Epidermal melanocyte (primary cell): ENCODE measurements at regions not wholly inside any gene's neighbourhood (a gene's known extent, or its start where the extent isn't known, plus 50 kb on each side); places are given as distances from the start of the nearest gene placed in this dataset.
"Not testable (repeated sequence)": the region's sequence is repeated elsewhere in the genome, so short reads cannot be mapped to it uniquely, and the experiment has no call there.

ENCODE experiments used
- DNase-seq: peaks from one replicate; pipeline ENCODE4 v3.0.0; 2011; ENCODE audit warnings: low spot score; ENCODE audit not compliant: insufficient read length

- no peak for DNase-seq
These were observed 305.1 kb upstream of the SGCD start for GRCh38 chr5:156021866-156022265.

GRCh38 chr5:156025656-156026055, 301.3 kb upstream of the SGCD start:
- DNase-seq = no peak

- DNase-seq = no peak
These were observed 295.8 kb upstream of the SGCD start for GRCh38 chr5:156031181-156031580.

GRCh38 chr5:156036640-156037039, 290.3 kb upstream of the SGCD start:
- DNase-seq = no peak

GRCh38 chr5:156037151-156037909, 289.6 kb upstream of the SGCD start:
- DNase-seq = no peak

- DNase-seq = no peak
These were observed 284.2 kb upstream of the SGCD start for GRCh38 chr5:156042726-156043125.

- no peak for DNase-seq
These were observed 283.6 kb upstream of the SGCD start for GRCh38 chr5:156043351-156043750.

- DNase-seq = no peak
These were observed 275.0 kb upstream of the SGCD start for GRCh38 chr5:156051972-156052371.

GRCh38 chr5:156052656-156053055, 274.3 kb upstream of the SGCD start:
- no peak for DNase-seq

- no peak for DNase-seq
These were observed 273.9 kb upstream of the SGCD start for GRCh38 chr5:156053056-156053455.

- DNase-seq = no peak
These were observed 250.1 kb upstream of the SGCD start for GRCh38 chr5:156076912-156077311.

GRCh38 chr5:156087577-156088110, 239.3 kb upstream of the SGCD start:
- DNase-seq = no peak

- not testable (repeated sequence) for DNase-seq
These were observed 236.7 kb upstream of the SGCD start for GRCh38 chr5:156089955-156090940.

GRCh38 chr5:156093024-156093423, 233.9 kb upstream of the SGCD start:
- peak; percentile 21 for DNase-seq

GRCh38 chr5:156094001-156094400, 233.0 kb upstream of the SGCD start:
- no peak for DNase-seq

- no peak for DNase-seq
These were observed 231.2 kb upstream of the SGCD start for GRCh38 chr5:156095709-156096241.

GRCh38 chr5:156096259-156096658, 230.7 kb upstream of the SGCD start:
- DNase-seq = no peak

- no peak for DNase-seq
These were observed 223.6 kb upstream of the SGCD start for GRCh38 chr5:156103155-156103885.

GRCh38 chr5:156109317-156110023, 217.5 kb upstream of the SGCD start:
- DNase-seq = no peak

- DNase-seq = no peak
These were observed 207.3 kb upstream of the SGCD start for GRCh38 chr5:156119692-156120091.
